ENCODE measurements at regions not wholly inside any gene's neighbourhood (a gene's known extent, or its start where the extent isn't known, plus 50 kb on each side); places are given as distances from the start of the nearest gene placed in this dataset.
"Not testable (repeated sequence)": the region's sequence is repeated elsewhere in the genome, so short reads cannot be mapped to it uniquely, and the experiment has no call there.

DNA sequence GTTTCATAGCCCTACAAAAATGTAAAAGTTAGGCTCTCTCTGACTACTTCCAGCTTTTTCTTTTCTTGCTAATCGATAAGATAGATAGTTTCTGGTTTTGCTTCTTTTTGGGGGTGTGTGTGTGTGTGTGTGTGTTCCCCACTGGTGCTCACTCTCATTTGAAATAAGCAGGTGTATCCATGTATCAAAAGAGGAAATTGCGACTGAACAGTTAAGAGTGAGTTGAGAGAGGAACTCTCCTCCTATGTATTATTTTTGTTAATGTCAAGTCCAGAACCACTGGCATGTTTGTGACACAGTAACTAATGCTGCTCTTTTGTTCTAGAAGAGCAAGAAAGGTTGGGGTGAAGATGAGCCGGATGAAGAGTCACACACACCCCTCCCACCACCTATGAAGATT lies 96.7 kb upstream of the UMPS start:
- no peak for DNase-seq (ENCODE audit: low read depth, low spot score)

DNA sequence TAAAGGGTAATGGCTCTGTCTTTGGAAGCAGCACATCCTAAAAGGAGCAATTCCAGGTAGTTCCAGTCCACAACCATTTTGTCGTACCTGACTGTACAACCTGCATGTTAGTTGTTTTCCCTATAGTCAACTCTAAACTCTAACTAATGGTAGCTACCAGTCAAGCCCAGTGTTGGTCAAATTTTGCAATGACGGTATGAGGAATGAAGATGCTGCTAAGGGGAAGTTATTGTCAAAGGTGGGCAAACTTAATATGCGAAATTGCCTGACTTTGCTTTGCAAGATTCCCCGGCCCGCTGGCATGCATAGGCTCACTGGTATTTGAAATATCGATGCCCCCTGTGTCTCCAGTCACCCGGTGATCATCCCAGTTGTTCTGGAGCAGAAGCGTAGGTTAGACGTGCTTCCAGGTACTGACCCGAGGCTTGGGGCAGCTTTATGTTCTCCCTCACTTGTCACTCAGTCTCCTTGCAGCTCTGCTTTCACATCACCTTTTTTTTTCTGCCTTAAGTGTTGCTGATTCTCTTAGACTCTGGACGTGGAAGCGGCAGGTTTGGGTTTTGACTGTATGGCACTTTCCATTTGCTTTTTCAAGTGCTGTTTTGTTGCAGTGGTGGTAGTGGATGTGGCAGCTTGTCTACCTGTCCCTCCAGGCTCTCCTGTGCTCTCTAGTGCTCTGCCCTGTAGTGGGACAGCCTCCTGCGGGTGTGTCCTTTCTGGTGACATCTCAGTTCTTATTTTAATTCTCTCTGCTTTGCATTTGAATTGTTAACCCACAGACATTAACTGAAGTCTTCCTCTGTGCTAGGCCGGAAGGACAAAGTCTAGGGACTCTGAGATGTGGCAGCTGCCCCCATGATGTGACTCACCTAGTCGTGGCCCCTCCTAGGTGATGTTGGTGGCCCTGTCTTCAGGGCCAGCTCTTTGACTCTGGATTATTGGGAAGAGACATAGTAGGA lies 95.8 kb upstream of the UMPS start:
- no peak for DNase-seq (ENCODE audit: low read depth, low spot score)

DNA sequence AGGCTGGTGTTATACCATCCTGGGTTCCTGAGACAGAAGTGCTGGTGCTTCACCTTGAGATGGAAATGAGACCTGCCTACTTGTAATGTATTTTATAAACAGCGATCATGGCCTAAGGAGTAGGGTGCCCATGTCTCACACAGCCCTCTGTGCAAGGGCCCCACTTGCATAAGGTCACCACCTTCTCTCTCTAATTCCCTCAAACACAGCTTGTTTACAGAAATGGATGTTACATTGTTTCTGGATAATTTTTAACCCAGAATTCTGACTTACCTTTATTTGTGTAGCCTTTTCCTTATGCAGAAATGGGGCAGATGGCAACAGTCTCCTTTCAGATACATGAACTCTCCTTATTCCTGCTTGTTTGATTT lies 95.1 kb upstream of the UMPS start:
- DNase-seq (ENCODE audit: low read depth, low spot score), result no peak

DNA sequence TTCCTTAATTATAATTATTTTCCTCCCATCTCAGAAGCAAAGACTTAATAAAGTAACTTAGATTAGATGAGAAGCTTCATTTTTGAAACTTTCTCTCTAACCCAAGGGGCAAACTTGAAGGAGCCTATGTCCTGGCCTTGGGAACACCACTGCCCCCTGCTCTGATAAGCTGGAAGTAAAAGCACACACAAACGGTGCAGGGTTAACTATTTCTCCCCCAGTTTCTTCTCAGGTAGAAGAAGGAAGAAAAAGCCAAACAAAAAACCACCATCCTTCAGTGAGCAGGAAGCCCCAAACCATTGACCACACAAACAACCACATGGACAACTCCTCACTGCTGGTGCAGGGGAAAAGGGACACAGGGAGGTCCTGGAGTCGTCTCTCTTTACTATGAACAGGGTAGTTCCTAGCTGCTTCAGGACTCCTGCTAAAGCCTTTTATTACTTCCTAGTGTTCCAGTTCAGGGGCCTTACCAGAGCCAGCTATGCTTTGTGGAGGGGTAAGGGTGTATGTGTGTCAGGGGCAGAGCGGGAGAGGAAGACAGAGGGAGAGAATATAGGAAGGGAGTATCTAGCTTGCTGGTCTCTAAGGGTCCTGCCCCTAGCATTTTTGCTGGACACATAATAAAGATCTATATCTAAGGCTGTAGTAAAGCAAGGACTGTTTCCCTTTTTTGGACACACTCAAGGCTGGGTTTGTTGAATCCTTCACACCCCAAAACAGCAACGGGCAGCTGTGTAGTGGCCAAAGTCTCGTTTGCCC lies 94.0 kb upstream of the UMPS start:
- no peak for DNase-seq (ENCODE audit: low read depth, low spot score)

DNA sequence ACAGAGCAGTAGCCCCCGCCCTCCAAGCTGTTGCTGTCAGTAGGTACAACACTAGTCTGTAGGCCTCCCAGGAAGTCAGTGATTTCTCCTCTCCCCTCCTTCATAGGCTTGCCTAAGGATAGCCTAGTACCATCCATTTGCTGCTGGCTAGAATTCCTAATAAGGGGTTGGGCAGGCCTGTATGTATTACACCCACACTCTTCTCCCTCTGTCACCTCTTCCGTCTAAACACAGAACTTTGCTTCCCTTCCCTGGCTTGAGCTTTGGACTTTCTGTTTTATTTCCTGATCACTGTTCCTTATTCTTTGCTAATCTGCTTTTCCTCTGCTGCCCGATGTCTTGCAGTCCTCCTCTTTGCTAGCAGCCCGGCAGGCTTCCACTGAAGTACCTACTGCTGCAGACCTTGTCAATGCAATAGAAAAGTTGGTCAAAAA lies 93.4 kb upstream of the UMPS start:
- DNase-seq (ENCODE audit: low read depth, low spot score), result no peak

DNA sequence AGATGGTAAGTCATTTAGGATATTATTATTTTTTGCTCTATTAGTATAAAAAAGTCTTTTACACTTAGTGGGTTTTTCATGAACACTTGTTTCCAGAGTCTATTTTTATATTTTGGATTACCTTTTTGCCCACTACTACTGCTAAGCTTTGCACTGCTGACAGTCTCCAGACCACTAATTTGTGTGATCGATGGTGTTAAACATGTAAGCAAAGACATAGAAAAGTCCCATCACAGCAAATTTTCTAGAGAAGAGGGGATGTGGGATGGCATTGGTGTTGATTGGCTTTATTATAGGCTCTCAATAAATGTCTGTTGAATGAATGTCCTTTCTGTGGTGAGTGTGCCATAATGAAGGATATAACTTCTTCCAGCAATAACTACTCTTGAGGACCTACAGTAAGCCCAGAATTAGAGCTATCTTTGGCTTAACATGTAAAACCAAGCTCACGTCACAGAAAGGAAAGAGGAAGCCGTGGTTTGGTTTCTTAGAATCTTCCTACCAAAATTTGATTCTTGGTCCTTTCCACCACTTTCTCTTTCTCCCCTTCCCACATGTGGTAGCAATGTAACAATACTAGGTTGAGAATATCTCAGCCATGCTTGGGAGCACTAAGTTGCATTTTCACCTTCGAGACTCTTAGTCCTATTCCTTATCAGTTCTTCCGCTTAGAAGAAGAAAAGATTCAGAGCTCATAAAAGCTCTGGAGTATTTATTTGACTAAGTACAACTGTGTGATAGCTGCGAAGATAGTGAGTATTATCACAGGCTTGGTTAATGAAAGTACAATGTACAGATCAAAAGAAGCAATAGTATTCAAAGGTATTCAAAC lies 90.6 kb upstream of the UMPS start:
- DNase-seq (ENCODE audit: low read depth, low spot score), result no peak

DNA sequence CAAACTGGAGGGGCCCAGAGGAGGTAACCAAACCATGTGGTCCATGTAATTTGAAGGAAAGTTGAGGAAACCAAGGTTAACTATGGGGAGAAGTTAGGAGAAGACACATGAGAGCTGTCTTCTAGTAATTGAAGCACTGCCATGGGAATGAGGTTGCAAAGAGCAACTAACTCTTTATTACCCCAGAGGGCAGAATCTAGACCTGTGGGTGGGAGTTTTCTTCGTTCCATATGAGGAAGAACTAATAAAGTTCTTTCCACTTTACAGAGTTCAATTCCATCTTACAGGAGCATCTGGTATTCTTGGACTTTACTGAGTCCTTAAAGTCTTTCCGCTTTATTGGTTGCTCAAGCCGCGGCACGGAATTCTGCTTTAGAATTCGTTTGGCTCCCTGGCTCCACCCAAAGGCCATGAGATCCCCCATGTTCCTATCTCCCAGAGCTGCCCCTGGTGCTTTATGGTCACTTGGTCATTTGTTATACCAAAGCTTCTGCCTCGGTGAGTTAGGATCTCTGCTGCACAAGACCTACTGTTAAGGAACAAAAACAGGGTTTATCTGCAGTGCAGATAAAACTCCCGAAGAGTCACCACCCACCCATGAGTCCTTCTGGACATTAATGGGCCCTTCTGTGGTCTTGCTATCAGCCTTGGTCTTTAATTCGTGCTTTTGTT lies 89.5 kb upstream of the UMPS start:
- no peak for DNase-seq (ENCODE audit: low read depth, low spot score)

DNA sequence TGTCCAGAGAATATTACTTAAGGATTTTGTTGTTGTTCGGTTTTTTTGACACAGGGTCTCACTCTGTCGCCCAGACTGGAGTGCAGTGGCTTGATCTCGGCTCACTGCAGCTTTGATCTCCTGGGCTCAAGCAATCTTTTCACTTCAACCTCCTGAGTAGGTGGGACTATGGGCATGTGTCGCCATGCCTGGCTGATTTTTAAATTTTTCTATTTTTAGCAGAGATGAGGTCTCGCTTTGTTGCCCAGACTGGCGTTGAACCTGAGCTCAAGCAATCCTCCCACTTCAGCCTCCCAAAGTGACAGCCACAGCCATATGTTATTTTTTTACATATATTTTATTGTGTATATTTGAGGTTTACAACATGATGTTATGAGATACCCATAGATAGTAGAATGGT lies 86.8 kb upstream of the UMPS start:
- DNase-seq (ENCODE audit: low read depth, low spot score), result no peak

DNA sequence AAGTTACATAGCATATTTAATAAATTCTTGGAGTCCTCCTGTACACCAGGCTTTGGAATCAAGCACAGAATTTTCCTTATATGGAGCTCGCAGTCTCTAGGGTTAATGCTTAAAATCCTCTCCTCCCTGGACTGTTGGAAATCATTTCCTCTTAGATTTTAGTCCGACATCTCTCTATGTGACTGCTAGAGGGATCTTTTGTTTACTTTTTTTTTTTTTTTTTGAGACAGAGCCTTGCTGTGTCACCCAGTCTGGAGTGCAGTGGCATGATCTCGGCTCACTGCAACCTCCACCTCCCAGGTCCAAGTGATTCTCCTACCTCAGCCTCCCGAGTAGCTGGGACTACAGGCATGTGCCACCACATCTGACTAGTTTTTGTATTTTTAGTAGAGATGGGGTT lies 84.1 kb upstream of the UMPS start:
- DNase-seq (ENCODE audit: low read depth, low spot score), result not testable (repeated sequence)

DNA sequence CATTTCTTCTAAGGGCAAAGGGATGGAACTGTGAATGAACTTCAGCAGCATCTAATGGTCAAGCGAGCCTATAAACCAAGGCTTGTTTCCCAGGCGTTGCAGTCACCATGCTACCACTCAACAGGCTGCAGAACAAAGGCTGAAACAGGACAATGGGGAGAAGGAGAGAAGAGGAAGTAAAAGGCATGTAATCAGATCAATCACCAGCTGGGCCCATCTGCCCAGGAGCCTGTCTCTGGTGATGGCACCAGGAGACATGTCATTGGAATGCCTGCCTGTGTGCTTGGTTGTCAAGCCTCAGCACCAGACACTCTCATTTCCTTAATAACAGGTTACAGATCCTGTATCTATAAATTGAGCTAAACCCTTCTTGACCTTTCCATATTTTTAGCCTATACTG lies 81.7 kb upstream of the UMPS start:
- no peak for DNase-seq (ENCODE audit: low read depth, low spot score)

DNA sequence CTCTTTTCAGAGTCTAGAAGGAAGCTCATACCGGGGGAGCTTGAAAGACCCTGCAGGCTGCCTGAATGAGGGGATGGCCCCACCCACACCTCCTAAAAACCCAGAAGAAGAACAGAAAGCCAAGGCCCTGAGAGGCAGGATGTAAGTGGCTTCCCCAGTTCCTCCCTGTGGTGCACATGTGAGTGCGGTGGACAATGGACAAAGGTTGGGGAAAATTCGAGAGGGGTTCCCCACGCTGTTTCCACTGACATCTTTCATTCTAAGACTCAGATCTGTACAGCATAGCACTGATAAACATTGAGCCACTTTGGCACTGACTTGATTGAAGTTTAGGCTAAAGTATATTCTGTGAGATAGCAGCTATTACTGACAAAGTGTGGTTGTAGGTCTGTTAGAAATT lies 79.5 kb upstream of the UMPS start:
- no peak for DNase-seq (ENCODE audit: low read depth, low spot score)

DNA sequence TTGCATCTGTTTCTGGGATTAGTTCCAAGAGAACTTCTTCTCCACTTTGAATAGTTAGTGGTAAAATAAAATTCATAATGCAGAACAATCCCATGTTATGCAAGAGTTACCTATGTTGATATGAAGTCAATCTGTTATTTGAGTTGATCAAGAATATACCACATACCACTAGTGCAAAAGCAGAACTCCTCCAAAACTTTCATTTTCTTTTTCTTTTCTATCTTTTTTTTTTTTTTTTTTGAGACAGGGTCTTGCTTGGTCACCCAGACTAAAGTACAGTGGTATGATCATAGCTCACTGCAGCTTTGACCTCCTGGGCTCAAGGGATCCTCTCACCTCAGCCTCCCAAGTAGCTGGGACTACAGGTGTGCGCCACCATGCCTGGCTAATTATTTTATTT lies 78.8 kb upstream of the UMPS start:
- not testable (repeated sequence) for DNase-seq (ENCODE audit: low read depth, low spot score)

DNA sequence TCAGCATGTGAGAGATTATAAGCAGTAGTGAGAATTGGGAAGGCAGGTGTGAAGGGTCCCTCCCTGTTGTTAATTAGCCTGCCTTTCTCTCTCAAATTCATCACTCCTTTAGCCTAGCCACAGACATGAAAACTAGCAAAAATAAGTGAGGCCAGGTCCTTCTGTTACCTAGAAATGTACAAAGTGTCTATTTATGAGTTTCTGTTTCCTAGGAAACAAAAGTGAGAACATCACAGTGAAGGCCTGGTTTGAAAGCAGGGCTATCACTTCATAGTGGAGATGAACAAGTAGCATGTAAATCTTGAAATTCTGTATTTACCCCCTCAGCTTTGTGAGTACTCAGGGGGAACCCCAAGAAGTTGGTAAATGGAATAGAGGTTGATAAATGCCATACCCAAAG lies 78.2 kb upstream of the UMPS start:
- DNase-seq (ENCODE audit: low read depth, low spot score), result no peak

DNA sequence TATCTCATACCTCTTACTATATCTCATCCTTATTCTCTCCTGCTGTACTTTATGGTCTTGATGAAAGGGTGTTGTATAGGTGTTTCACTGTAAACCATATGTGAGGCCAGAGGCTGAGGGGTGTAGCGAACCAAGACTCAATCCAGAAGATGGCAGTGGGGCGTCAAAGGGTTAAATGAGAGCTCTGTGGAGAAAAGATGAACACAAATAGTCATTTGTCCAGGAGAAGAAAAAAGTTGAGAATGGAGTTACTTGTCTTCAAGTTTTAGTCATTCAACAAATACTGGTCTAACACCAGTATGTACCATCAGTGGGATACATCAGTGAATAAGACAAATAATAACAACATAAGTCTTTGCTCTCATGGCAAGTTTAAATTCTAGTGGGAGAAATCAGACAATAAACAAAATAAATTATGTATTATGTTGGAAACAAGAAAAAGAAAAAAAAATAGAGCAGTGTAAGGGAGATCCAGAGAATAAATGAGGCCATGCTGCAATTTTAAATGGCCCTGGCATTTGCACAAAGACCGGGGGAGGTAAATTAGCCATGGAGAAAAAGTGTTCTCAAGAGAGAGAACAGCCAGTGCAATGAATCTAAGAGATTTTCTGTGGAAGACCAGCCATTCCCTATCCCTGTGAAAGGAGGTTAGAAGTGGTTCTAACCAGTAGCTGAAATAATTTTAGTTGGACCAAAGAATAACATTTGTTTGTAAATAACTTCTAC lies 77.0 kb upstream of the UMPS start:
- DNase-seq (ENCODE audit: low read depth, low spot score), result no peak

DNA sequence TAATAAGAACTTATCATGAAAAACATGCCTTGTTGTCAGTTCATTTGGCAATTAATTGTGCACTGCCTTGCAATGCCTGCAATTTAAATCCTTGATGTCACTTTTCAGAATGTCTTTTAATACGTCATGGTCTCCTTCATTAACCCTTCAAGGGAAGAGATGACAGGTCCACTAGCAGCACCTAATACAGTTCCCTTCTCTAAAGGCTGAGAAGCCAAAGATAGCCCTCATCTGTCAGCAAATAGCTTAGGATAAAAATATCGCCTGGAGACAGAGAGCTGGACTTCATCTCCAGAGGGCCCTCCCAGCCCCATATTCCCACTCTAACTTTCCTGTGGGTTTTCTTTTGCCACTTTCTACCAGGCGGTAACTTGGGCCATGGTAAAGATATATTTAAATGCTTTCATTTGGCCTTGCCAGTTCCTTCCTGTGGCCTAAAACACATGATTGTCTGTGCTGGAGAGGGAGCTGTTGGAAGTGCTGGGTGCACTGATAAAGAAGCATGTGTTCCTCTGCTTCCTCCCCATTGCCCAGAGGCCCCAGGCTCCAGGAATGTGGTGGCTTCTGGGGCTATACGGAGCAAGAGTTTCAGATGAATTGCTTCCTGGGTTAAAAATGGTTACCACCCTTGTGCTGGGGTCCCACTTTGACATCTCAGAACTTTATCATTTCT lies 76.3 kb upstream of the UMPS start:
- DNase-seq (ENCODE audit: low read depth, low spot score), result no peak

DNA sequence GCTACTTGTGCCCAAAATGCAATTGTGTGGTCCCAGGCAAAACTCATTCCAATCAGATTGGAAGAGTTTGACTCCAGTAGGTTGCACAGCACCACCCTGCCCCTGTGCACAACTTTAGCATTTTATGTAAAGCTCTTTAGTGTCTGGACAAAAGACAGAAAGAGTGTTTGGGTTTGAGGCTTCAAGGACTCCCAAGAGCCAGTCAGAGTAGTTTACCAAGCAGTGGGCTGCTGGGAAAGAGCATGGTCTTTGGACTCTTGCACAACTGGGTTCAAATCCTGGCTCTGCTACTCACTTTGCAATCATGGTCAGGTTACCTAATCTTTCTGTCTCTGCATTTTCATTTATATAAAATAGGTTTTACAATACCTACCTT lies 75.8 kb upstream of the UMPS start:
- no peak for DNase-seq (ENCODE audit: low read depth, low spot score)

DNA sequence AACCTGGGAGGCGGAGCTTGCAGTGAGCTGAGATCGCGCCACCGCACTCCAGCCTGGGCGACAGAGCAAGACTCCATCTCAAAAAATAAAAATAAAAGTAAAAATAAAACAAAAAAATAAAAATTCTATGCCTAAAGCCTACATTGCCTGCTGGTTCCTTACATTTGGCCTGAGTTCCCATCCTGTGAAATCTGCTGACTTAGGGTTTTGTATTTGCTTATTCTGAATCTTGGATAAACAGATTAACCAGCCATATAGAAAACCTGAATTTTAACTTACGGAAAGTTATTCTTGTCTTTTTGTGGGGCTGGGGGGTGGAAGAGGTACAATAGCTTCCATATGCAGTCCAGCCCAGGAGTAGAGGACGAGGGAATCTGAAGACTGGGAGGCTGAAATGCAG lies 73.7 kb upstream of the UMPS start:
- DNase-seq (ENCODE audit: low read depth, low spot score), result no peak

DNA sequence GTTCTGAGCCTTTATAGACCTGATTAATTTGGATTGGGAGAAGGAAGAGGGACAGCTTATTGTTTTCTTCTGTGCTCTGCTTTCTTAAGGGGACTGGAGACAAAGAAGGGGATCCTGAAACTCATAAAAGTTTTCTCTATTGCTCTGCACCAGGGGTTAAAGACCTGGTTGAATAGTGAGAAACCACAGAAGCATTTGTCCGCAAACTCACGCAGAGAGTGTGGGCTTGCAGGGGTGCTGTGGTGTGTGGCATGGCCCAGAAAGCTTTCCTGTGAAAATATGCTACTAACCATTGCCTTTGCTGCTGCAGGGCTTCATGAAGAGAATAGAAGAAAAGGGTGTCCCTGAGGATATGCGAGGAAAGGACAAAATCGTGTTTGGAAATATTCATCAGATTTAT lies 73.1 kb upstream of the UMPS start:
- DNase-seq (ENCODE audit: low read depth, low spot score), result no peak

DNA sequence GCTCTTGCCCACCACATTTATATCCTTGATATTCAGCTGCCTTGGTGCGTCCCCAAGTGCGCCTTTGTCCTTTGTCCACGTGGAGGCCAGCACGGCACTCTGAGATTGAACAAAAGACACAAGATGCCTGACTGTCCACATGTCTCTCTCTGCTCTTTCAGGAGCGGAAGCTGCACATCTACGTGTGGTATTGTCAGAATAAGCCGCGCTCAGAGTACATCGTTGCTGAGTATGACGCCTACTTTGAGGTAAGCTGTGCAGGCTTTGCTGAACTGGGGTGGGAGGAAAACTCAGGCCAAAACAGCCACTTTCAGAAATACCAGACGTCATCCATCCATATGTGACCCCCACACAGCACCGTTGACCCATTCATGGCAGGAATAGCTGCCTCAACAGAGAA lies 72.0 kb upstream of the UMPS start:
- DNase-seq (ENCODE audit: low read depth, low spot score), result no peak

DNA sequence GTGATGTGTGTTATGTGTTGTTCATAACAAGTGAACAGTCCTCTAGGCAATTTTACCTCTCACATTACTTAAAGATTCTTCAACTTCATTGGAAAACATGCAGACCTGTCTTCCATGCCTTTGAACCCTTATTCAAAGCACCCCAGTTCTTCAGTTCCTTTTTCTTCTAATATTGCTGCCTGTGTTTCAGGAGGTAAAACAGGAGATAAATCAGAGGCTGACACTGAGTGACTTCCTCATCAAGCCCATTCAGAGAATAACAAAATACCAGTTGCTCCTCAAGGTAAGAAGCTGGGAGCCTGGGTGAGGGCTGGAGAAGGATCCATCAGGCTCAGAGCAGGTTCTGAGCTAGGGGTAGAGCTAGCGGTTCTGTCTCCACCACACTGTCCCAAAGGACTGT lies 71.1 kb upstream of the UMPS start:
- DNase-seq (ENCODE audit: low read depth, low spot score), result no peak

Data from activated CD4-positive, CD25-positive, alpha-beta regulatory T cell treated with anti-CD3 and anti-CD28 coated beads, Interleukin-2, amount 50 U/mL, for 16 hours (primary cell).